Activated T-helper 17 cell treated with anti-CD3 and anti-CD28 coated beads, Interleukin-2, amount 50 U/mL, for 72 hours (primary cell): ENCODE measurements at regions not wholly inside any gene's neighbourhood (a gene's known extent, or its start where the extent isn't known, plus 50 kb on each side); places are given as distances from the start of the nearest gene placed in this dataset.

Source experiments
- ATAC-seq: fragments of 150-1000 bp; cut with Tn5 transposase; replicated peaks from 2 replicates; pipeline ENCODE4 v1.10.0; 2021; ENCODE audit warnings: mild to moderate bottlenecking, moderate library complexity
- H3K27ac Mint-ChIP-seq: one replicate; pipeline ENCODE4 v1.8.0; 2022; ENCODE audit warnings: mixed read lengths
- H3K27me3 Mint-ChIP-seq: one replicate; pipeline ENCODE4 v1.8.0; 2022; ENCODE audit warnings: mixed read lengths
- H3K36me3 Mint-ChIP-seq: one replicate; pipeline ENCODE4 v1.8.0; 2022; ENCODE audit warnings: low read depth, mild to moderate bottlenecking, mixed read lengths
- H3K4me1 Mint-ChIP-seq: one replicate; pipeline ENCODE4 v1.8.0; 2022; ENCODE audit warnings: mixed read lengths
- H3K4me3 Mint-ChIP-seq: one replicate; pipeline ENCODE4 v1.8.0; 2022; ENCODE audit warnings: mild to moderate bottlenecking, mixed read lengths
- H3K9me3 Mint-ChIP-seq: one replicate; pipeline ENCODE4 v1.8.0; 2022; ENCODE audit warnings: mixed read lengths

DNA sequence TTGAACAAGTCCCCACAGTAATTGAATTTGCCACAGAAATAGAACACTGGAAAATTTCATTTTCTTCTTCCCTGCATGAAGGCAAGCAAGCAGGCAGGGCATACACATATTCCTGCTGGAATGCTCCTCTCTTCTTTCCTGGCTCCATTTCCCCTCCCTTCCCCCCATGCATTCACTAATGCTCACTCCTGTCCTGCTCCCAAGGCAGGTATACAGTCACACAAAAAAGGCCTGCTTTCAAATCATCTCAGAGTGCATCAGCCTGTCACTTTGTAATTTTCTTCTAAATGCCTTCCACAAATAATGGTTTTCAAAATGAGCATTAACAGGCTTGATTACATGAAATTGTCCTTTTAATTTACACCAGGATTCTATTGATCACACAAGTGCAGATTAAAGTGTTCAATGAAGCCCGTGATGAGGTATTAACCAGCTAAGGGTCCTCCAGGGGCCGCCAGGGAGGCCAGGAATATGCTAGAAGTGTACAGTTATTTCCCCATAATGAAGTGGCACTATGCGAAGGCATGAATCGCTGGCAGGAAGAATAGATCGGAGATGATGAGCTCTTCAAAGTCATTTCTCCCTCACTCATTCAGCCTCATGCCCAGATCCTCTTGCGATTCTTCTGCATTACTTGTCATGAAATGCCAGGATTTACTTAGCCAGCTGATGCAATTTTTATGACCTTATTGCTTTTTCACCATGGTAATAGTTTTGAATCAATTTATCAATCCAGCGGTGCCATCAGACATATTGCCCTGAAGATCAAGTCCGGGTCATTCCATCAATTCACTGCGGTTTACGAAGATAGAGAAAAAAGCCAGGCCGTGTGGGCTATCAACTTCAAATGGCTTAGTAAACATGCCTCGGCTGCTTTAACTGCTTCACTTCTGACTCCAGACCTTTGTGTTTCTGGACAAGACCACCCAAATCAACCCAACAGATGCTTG, 243.5 kb downstream of the GPAT3 start:
- peaks cover 10% of the 10 kb centered on the region for H3K27me3 Mint-ChIP-seq
- no peaks in the 10 kb centered on the region for H3K36me3 Mint-ChIP-seq
- H3K27ac Mint-ChIP-seq, result no peak overlapping the region
- ATAC-seq, result no peak
- H3K4me1 Mint-ChIP-seq, result no peaks in the 10 kb centered on the region
- H3K4me3 Mint-ChIP-seq, result no peak overlapping the region
- no peaks in the 10 kb centered on the region for H3K9me3 Mint-ChIP-seq

DNA sequence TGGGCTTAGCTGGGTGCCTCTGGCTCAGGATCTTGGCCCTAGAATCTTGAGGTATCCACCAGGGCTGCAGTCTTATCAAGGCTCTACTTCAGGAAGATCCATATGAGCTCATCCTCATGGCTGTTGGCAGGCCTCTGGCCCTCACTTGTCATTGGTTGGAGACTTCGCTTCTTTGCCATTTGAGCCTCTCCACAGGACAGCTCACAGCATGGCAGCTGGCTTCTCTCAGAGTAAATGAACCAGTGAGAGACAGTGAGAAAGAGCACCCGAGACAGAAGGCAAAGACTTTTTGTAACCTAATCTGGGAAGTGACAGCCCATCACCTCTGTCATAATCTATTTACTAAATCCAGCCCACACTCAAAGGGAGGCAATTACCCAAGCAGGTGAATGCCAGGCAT, 236.8 kb downstream of the GPAT3 start:
- H3K27ac Mint-ChIP-seq, result no peak overlapping the region
- no peaks in the 10 kb centered on the region for H3K36me3 Mint-ChIP-seq
- H3K27me3 Mint-ChIP-seq, result peaks cover 18% of the 10 kb centered on the region
- H3K4me1 Mint-ChIP-seq, result no peaks in the 10 kb centered on the region
- ATAC-seq, result no peak
- no peak overlapping the region for H3K4me3 Mint-ChIP-seq
- H3K9me3 Mint-ChIP-seq, result no peaks in the 10 kb centered on the region

DNA sequence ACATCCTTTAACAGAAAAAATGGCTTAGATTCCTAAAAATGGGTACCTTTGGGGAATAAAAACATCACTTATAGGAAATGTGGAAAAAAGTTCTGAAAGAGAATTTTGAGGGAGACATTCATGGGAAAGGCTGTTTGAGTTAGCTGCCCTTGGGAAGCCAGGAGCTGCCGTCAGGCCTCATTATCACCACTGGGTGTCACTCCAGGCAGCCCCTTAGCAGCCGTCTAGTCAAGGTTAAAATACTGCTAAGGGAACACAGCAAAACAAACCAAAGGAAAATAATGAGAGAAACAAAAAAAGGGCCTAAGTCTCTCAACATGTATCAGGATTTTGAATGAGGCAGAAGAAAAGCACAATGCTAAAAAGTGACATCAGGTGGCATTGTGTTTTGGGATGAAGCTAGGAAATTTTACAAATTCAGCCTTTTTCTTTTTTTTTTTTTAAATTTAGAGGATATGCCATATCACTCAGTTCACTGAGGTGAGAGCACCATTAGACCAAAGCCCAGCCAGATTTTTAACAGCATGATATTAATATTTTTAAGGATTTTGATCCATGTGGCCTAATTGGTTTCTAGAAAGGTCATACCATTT, 235.3 kb downstream of the GPAT3 start:
- Mint-ChIP-seq H3K9me3 (no peaks in the 10 kb centered on the region), H3K27me3 (peaks cover 14% of the 10 kb centered on the region), H3K36me3 (no peaks in the 10 kb centered on the region), H3K27ac (no peak overlapping the region), H3K4me3 (no peak overlapping the region), H3K4me1 (no peaks in the 10 kb centered on the region)
- no peak for ATAC-seq

DNA sequence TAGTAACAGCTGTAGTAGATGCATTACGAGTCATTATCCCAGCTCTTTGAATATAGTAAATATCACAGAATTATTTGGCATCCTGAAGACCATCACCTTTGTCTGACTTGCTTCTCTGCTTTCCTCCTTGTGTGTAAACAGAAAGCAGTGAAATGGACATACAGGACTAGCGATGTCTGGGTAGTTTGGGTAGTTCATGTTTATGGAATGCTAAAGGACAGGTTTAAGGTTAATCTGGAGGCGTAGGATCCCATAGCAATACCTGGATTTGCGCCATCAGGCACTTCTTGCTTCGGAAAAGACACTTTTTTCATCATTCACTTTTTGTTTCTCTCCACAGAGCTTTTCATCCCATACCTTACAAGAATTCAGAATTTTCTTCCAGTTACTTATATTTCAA, 232.2 kb downstream of the GPAT3 start:
- ATAC-seq, result no peak
- no peaks in the 10 kb centered on the region for H3K4me1 Mint-ChIP-seq
- H3K9me3 Mint-ChIP-seq, result no peaks in the 10 kb centered on the region
- H3K27me3 Mint-ChIP-seq, result peaks cover 8% of the 10 kb centered on the region
- H3K36me3 Mint-ChIP-seq, result no peaks in the 10 kb centered on the region
- no peak overlapping the region for H3K27ac Mint-ChIP-seq
- H3K4me3 Mint-ChIP-seq, result no peak overlapping the region

DNA sequence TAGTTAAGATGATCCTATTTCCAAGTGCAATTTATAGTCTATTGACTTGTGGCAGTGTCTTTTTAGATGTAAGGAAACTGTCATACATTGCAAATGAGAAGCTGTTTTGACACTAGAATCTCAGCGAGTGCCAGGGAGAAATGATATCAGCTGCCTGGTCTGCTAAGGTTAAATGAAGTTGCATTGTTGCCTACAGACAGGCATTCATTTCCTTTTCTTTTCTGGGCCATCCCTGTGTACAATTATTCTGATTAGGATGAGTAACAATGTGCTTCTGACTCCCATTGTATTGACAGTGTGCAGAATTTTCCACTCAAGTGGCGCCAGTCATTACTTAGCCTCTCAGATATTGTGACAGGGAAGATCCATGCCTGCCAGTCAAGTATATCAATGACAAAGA, 231.2 kb downstream of the GPAT3 start:
- no peaks in the 10 kb centered on the region for H3K4me1 Mint-ChIP-seq
- H3K27me3 Mint-ChIP-seq, result peaks cover 8% of the 10 kb centered on the region
- no peaks in the 10 kb centered on the region for H3K9me3 Mint-ChIP-seq
- no peak overlapping the region for H3K4me3 Mint-ChIP-seq
- no peak overlapping the region for H3K27ac Mint-ChIP-seq
- ATAC-seq, result no peak
- H3K36me3 Mint-ChIP-seq, result no peaks in the 10 kb centered on the region

DNA sequence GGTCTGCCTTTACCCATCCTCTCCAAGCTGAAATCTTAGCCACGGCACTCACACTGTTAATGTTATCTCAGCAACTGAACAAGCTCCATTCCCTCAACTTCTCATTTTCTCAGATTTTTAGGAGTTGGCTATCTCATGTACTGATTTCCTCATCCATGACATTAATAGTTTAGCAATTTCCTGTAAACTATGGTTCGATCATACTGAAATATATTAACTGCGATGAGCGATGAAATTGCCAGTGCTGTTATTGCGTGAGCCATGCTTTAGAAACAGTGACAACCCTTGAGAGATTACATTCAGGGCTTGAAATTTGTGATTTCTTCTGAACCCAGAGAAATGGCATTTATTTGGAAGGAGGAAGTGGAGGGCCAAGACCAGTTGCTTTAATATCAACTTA, 223.7 kb downstream of the GPAT3 start:
- no peaks in the 10 kb centered on the region for H3K36me3 Mint-ChIP-seq
- no peak overlapping the region for H3K27ac Mint-ChIP-seq
- H3K4me3 Mint-ChIP-seq, result no peak overlapping the region

DNA sequence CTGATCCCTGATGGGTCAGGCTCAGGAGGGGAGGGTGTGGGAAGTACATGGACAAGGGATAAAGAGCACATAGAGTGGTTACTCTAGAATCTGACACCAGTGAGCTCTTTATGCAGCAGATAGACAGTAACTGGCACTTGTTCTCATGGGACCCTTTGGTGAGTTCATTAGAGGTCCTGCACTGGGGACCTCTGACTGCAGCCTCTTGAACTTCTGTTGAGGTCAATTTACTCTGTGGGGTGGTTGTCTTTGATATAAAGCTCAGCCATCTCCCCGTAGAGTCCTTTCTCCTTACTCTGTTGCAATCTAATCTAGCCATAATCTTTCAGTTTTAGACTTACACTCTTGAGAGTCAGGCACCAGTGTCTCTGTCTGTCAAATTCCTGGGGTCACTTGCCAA, 222.4 kb downstream of the GPAT3 start:
- Mint-ChIP-seq H3K9me3 (no peaks in the 10 kb centered on the region), H3K27ac (no peak overlapping the region), H3K27me3 (no peaks in the 10 kb centered on the region), H3K4me1 (no peaks in the 10 kb centered on the region), H3K4me3 (no peak overlapping the region), H3K36me3 (no peaks in the 10 kb centered on the region)
- ATAC-seq, result no peak

More for the DNA sequence above, 223.7 kb downstream of the GPAT3 start:
- no peaks in the 10 kb centered on the region for H3K9me3 Mint-ChIP-seq
- no peak for ATAC-seq
- H3K27me3 Mint-ChIP-seq, result no peaks in the 10 kb centered on the region
- H3K4me1 Mint-ChIP-seq, result no peaks in the 10 kb centered on the region

DNA sequence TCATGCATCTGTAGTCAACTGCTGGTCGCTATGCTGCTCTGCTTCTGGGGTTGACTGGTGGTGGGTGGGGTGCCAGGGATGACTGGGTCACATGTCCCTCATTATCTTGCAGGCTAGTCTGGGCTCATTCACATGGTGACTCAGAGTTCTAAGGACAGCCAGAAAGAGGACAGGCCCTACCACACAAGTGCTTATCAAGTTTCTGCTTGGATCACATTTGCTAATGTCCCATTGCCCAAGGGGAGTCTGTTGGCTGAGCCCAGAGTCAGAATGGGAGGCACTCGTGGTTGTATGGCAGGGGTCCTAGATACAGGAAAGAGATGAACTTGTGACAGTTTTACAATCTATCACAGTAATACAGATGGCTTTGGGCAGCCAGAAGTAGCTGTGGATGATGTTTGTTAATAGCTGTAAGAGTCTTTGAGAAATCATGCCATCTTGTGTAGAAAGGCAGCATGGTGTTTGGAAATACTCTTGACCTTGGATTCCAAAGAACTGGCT, 221.3 kb downstream of the GPAT3 start:
- Mint-ChIP-seq H3K27me3 (peaks cover 3% of the 10 kb centered on the region), H3K36me3 (no peaks in the 10 kb centered on the region), H3K9me3 (no peaks in the 10 kb centered on the region), H3K27ac (no peak overlapping the region), H3K4me1 (no peaks in the 10 kb centered on the region), H3K4me3 (no peak overlapping the region)
- ATAC-seq, result no peak

DNA sequence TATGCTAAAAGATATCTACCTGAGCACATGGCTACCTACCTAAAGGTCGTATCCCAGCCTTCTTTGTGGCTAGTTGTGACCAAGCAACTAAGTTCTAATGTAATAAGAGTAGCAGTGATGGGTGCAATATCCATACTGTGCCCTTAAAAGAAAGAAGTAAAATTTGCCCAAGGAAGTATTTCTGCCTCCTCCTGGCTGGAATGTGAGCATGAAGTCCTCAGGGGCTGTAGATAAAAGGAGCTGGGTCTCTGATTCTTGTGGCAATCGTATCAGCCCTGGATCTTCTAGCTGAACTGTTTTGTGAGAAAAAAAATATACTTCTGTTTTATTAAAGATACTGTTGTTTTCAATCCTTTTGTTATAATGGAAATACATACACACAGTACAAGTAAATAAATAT, 217.4 kb downstream of the GPAT3 start:
- no peak overlapping the region for H3K27ac Mint-ChIP-seq
- no peaks in the 10 kb centered on the region for H3K36me3 Mint-ChIP-seq
- no peaks in the 10 kb centered on the region for H3K4me1 Mint-ChIP-seq
- H3K9me3 Mint-ChIP-seq, result no peaks in the 10 kb centered on the region
- peaks cover 6% of the 10 kb centered on the region for H3K27me3 Mint-ChIP-seq
- no peak for ATAC-seq
- no peak overlapping the region for H3K4me3 Mint-ChIP-seq

DNA sequence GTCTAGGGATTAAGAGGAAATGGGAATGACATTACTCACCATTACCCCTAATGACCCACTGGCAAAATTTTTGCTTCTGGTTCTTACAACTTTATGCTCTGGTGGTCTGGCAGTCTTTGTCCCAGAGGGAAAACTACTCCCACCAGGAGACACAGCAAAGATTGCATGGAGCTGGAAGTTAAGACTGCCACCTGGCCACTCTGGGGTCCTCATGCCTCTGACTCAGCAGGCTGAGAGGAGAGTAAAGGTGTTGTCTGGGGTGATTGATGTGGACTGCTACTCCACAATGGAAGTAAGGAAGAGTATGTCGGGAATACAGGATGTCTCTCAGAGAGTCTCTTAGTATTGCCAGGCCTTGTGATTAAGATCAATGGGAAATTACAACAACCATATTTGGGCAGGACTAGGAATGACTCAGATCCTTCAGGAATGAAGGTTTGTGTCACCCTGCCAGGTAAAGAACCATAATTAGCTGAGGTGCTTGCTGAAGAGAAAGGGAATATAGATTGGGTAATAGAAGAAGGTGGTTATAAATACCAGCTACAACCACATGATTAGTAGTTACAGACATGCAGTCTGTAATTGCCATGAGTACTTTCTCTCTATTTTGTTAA, 215.5 kb downstream of the GPAT3 start:
- no peak for ATAC-seq
- H3K9me3 Mint-ChIP-seq, result no peaks in the 10 kb centered on the region

DNA sequence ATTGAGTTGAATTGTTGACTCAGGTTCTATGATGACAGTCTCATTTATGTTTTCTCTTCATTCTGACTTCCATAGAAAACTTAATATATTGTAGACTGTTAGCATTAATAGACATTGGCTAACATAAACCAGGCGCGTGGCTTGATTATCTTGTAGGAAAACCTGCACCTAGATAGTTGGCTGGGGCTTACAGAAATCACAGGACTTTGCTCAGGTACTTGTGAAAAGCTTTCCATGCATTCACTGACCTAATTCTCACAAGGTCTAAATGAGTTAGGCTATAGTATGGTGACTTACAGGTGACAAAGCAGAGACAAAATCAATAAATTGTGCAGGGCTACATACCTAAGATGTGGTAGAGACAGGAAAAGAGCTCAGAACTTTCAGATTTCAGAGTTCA, 212.8 kb downstream of the GPAT3 start:
- no peak for ATAC-seq
- Mint-ChIP-seq H3K4me1 (no peaks in the 10 kb centered on the region), H3K27ac (no peak overlapping the region), H3K4me3 (no peak overlapping the region), H3K9me3 (no peaks in the 10 kb centered on the region), H3K27me3 (peaks cover 6% of the 10 kb centered on the region), H3K36me3 (no peaks in the 10 kb centered on the region)

More for the DNA sequence above, 215.5 kb downstream of the GPAT3 start:
- Mint-ChIP-seq H3K27ac (no peak overlapping the region), H3K36me3 (no peaks in the 10 kb centered on the region), H3K27me3 (peaks cover 6% of the 10 kb centered on the region), H3K4me3 (no peak overlapping the region), H3K4me1 (no peaks in the 10 kb centered on the region)

DNA sequence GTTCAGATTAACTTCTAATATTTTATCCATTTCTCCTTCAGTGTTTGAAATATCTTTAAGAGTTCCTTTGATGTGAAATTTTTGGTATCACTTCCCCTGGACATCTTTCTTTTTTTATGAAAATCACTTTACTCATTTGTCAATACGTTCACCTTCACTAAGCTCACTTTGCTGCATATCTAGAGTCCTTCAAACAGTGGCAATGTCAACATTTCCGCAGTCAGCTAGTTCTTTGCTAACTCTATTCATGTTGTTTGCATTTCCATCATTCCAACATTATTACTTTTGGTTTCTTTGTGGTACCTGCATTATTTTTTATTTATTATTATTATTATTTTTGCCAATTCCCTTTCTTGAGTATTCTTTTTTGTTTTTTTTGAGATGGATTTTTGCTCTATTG, 203.0 kb downstream of the GPAT3 start:
- no peaks in the 10 kb centered on the region for H3K36me3 Mint-ChIP-seq
- H3K4me3 Mint-ChIP-seq, result no peak overlapping the region
- ATAC-seq, result no peak
- H3K4me1 Mint-ChIP-seq, result no peaks in the 10 kb centered on the region
- no peaks in the 10 kb centered on the region for H3K9me3 Mint-ChIP-seq
- H3K27me3 Mint-ChIP-seq, result peaks cover 34% of the 10 kb centered on the region
- H3K27ac Mint-ChIP-seq, result no peak overlapping the region

DNA sequence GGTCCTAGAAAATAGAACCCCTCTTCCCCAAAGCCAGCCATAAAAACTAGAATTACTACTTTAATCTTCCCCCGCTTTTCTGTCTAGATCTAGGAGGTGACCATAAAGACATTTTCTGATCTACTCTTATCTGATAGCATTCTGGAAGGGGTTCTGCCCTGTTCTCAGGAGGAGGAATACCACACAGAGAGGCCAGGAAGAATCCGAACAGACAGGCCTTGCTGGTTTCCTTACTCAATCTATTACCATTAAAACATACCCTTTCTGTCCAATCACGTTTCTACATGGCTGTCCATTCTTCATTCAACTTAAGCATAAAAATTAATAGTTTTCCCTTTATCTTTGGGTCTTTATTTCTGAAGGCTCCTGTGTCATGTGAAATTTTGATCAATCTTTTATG, 198.7 kb downstream of the GPAT3 start:
- Mint-ChIP-seq H3K9me3 (no peaks in the 10 kb centered on the region), H3K27me3 (peaks cover 18% of the 10 kb centered on the region), H3K4me3 (no peak overlapping the region), H3K36me3 (no peaks in the 10 kb centered on the region), H3K27ac (no peak overlapping the region), H3K4me1 (no peaks in the 10 kb centered on the region)
- no peak for ATAC-seq

DNA sequence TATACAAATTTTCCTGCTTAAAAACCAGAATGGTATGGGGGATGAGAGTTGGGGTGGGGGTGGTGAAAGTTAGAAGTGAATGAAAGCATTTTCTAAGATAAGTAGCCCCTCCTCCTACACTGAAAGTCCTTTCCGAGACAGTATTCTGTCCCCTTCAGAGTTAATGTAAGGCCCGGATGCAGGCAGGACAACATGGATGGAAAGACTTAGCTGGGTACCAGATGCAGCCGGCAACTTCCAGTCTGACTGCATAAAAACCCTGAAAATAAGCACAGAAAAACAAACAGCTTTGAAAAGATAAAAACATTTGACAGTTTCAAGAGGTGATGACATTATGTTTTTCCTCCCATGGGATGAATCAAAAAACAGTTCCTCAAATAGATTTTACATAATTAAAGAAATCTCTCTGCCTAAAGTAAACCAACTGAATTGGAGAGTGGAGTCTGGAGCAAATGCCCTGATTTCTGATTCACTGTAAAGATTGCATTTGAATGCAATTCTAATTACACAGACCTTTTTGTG, 196.3 kb downstream of the GPAT3 start:
- H3K36me3 Mint-ChIP-seq, result no peaks in the 10 kb centered on the region
- H3K9me3 Mint-ChIP-seq, result no peaks in the 10 kb centered on the region
- no peaks in the 10 kb centered on the region for H3K4me1 Mint-ChIP-seq
- no peak overlapping the region for H3K27ac Mint-ChIP-seq
- peaks cover 12% of the 10 kb centered on the region for H3K27me3 Mint-ChIP-seq
- H3K4me3 Mint-ChIP-seq, result no peak overlapping the region
- ATAC-seq, result no peak

DNA sequence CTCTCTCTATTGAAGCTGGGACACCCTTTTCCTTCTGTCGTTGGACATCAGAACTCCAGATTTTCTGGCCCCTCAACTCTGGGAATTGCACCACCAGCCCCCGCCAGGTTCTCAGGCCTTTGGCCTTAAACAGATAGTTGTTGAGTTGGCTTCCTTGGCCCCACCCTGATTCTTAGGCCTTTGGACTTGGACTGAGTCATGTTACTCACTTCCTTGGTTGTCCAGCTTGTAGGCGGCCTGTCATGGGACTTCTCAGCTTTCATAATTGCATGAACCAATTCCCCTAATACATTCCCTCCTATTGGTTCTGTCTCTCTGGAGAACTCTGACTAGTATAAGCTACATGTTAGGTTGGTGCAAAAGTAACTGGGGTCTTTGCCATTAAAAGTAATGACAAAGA, 195.7 kb downstream of the GPAT3 start:
- no peaks in the 10 kb centered on the region for H3K36me3 Mint-ChIP-seq
- no peak overlapping the region for H3K27ac Mint-ChIP-seq
- H3K4me3 Mint-ChIP-seq, result no peak overlapping the region
- no peak for ATAC-seq
- H3K9me3 Mint-ChIP-seq, result no peaks in the 10 kb centered on the region
- no peaks in the 10 kb centered on the region for H3K4me1 Mint-ChIP-seq
- peaks cover 18% of the 10 kb centered on the region for H3K27me3 Mint-ChIP-seq
